Peyer's patch (tissue), 4 donors: ENCODE measurements at regions not wholly inside any gene's neighbourhood (a gene's known extent, or its start where the extent isn't known, plus 50 kb on each side); places are given as distances from the start of the nearest gene placed in this dataset.

ENCODE experiments used
- POLR2A ChIP-seq, 2 donors: fragments of 450-650 bp; IDR thresholded peaks; one replicate each; pipeline ENCODE4 v1.5.1; 2017; ENCODE audit warnings: antibody characterized with exemption in 2 of 2, mild to moderate bottlenecking in 2 of 2, moderate library complexity in 2 of 2
- TF ChIP-seq, protein P1 (sequence below), 6 experiments: fragments of 450-650 bp in 4 of 6; fragments of 200-600 bp in 2 of 6; sonication (generic) in 1 of 6; IDR thresholded peaks; one replicate each; pipeline ENCODE4 v1.5.1; 2017 to 2019; ENCODE audit warnings: antibody characterized with exemption in 6 of 6, mild to moderate bottlenecking in 3 of 6, moderate library complexity in 1 of 6

DNA sequence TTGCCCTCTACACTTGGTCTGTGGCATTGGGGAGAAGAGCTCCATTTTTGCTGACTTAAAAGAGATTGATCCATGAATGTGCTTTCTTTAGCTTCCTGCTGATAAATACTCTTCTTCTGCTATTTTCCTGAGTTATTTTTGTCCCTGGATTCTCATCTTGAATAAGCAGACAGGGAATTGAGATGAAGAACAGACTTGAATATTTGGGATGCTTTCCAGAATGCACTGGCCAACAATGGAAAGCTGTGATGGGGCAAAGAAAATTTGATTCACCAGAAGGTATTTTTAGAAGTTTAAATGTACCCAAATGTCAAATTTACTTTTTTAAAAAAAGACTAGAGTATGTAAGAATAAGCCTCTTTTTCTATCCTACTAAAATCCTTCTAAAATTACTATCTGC, 309.9 kb upstream of the PPP1R2C start:
- no peak for TF ChIP-seq POLR2A (IDR thresholded peaks at IDR 0.05)
- TF ChIP-seq, protein P1, sequence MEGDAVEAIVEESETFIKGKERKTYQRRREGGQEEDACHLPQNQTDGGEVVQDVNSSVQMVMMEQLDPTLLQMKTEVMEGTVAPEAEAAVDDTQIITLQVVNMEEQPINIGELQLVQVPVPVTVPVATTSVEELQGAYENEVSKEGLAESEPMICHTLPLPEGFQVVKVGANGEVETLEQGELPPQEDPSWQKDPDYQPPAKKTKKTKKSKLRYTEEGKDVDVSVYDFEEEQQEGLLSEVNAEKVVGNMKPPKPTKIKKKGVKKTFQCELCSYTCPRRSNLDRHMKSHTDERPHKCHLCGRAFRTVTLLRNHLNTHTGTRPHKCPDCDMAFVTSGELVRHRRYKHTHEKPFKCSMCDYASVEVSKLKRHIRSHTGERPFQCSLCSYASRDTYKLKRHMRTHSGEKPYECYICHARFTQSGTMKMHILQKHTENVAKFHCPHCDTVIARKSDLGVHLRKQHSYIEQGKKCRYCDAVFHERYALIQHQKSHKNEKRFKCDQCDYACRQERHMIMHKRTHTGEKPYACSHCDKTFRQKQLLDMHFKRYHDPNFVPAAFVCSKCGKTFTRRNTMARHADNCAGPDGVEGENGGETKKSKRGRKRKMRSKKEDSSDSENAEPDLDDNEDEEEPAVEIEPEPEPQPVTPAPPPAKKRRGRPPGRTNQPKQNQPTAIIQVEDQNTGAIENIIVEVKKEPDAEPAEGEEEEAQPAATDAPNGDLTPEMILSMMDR (IDR thresholded peaks at IDR 0.05), result no peak
